ENCODE measurements at regions not wholly inside any gene's neighbourhood (a gene's known extent, or its start where the extent isn't known, plus 50 kb on each side); places are given as distances from the start of the nearest gene placed in this dataset.

DNA sequence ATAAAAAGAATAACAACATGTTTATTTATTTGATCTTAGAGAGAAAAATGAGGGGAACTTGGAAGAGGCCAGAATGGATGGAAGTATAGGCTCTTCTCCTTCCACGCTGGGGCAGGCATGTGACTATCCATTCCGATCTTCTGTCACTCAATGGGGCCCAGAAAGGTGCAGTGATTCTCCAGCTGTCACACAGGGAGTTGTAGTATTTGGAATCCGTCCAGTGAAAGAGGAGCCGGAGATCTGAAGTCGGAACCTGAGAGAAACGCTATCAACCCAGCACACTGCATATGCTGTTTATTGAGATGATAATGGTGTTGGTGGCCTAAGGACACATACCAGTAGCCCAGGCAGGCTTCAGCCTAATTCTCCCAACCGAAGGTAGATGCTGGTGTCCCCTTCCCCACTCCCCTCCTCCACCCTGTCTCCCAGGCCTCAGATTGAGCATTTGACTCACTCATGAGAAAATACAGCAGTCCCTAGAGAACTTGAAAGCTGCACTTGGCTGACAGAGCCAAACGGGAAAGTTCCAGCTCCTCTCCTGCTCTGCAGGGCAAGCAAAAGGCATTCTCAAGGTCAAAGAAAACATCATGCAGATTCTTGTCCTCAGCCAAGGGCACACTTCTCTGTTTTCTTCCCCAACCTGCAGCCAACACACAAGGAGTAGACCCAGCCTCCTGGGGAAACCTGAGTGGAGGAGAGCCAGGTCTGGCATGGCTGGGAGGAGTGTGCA, 100.4 kb downstream of the IRF2BPL start:
- in situ Hi-C loops (cut with HindIII; ENCODE audit: low sequenced_read_pairs): no loop called here

DNA sequence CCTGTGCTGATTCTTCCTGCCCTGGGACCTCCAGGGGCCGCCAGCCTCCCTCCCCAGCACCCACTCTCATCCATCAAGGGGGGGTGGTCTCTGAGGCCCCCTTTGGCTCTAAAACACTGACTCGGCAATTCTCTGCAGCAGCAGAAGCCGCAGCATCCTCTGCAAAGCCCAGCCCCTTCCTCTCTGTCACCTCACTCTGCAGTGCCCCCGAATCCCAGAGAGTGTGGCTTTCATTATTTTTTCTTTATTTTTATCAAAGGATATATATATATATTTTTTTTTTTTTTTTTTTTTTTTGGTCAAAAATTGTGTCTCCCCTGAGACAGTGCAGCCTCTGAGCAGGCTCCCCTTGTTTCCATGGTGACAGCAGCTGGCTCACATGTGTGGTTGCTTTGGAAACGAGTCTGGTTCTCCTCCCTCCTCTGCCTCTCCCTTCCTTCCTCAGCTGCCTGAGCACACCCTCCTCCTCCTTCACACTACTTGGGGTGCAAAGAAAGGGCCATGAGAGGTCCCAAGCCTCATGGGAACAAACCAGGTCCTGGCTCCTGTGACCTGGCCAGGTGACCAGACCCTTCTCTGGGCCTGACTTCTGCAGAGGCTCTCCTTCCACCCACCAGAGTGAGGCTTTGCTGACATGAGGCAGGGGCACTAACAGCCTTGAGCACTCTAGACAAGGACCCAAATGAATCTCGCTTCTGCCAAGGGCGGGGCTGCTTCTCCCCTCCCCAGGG, 100.5 kb downstream of the LRRC74A start:
- in situ Hi-C loops (cut with HindIII; ENCODE audit: low sequenced_read_pairs): no loop called here

DNA sequence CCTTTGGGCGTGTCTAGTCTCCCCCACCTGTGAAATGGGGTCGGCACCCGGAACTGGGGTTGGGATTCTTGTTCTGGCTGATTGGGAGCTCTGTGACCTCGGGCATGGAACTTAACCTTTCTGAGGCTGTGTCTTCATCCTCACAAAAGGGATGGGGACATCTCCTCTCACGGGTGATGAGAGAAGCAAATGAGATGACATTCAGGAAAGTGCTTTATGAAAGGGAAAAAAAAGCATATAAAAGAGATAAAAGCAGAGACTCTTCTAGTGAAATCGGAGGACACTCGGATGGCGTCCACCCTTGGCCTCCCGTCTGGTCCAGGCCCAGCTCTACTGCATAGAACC, 98.9 kb downstream of the LRRC74A start:
- in situ Hi-C loops (cut with HindIII; ENCODE audit: low sequenced_read_pairs): no loop called here

DNA sequence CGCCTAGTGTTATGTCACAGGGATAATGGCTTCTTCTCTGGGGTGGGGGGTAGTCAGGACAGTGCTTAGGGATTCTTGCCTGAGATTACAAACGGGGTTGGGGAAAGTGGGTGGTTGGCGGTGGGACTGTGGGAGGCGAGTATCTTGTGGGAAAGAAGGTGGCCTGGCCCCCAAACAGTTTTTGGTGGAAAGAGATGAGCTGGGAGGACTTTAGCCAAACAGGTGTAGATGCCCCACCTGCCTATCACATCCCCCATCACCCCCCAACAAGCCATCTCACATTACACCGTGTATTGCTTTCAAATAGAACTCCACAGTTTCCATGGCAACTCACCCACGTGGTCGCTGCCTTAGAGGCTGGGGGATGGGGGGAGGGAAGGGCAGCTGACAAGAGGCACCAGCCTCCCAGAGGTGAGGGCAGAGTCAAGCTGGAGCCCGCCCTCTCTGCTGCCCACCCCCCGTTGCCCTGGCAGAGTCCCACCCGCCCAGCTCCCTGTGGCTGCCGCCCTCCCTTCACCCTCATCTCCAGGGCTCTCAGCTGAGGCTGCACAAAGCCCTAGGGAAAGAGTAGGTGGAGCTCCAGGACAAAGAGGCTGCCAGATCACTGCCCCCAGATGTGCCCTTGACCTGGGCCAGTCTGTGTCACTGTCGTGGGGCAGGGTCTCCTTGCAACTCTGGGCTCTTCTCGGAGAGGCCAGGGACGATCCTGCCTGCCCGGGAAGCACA, 98.3 kb downstream of the LRRC74A start:
- in situ Hi-C loops (cut with HindIII; ENCODE audit: low sequenced_read_pairs): no loop called here

DNA sequence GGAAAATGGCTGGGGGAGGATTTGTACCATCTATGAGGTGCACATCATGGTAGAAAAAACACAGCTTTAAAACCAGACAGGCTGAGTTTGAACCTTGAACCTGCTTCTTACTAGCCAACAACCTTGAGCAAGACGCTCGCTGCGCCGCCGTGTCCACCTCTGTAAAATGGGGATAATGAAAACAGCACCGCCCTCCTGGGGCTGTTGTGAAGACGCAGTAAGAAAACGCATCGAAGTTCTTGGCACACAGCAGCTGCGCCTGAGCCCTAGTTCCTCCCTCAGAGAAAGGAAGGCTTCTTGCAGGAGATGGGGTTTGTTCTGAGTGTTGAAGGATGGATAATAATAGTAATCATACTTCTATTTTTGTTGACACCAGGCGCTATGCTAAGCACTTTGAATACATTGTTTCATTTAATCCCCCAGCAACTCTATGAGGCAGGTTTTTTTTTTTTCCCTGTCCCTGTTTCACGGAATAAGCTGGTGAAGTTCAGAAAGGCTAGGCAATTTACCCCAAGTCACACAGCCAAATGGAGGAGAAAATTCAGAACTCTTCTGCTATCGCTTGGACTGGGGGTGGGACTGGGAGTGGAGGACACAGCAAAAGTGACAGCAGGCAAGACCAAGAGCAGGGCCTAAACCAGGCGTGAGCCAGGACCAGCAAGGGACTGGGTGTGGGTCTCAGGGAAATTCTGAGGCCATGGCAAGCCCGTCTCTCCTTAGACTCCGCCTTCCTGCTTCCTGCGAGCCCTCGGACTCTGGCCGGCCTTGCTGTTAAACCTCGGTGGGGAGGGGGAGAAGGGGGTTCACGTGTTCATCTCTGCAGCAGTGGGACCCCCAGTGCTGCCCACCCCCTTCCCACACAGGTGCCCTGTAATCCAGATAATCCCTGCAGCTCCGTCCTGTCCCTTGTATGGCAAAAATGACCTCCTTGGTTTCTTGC, 97.5 kb downstream of the LRRC74A start:
- in situ Hi-C loops (cut with HindIII; ENCODE audit: low sequenced_read_pairs): no loop called here

DNA sequence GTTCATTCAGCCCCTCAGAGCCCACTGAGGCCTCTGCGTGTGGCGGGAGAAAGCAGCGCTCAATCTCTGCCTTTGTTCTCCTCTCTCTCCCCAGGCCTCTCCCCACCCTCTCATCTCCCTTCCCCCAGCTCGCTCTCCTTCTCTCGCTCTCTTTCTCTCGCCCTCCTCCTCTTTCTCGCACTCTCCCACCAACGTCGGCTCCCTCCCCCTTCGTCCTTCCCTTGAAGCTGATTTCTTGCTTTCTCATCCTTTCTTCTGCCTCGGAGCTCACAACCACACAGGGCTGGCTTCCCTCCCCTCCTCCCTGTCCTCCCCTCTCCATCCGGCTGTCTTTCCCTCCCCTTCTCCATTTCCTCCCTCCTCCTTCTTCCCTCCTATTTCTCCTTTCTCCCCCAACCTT, 96.4 kb downstream of the LRRC74A start:
- in situ Hi-C loops (cut with HindIII; ENCODE audit: low sequenced_read_pairs): no loop called here

DNA sequence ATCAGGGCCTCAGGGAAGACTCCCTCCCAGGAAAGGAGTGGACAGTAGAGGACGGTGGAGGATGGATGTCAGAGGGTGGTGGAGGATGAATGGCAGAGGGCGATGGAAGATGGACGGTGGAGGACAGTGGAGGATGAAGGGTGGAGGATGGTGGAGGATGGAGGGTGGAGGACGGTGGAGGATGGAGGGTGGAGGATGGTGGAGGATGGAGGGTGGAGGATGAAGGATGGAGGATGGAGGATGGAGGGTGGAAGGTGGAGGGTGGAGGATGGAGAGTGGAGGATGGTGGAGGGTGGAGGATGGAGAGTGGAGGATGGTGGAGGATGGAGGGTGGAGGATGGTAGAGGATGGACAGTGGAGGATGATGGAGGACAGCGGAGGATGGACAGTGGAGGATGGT, 95.9 kb downstream of the LRRC74A start:
- in situ Hi-C loops (cut with HindIII; ENCODE audit: low sequenced_read_pairs): no loop called here

DNA sequence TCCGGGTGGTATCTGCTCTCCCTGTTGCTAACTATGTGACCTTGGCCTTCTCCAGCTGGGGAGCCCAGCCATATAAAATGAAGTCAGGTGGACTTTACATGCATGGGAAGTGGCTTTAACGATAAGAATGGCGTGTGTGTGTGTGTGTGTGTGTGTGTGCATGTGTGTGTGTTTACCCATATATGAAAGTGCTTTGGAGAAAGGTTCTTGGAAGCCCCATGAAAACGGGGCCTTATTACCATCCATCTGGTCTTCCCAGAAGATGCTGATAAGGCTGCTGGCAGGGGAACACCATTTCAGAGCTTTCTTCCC, 94.8 kb downstream of the LRRC74A start:
- in situ Hi-C loops (cut with HindIII; ENCODE audit: low sequenced_read_pairs): no loop called here

DNA sequence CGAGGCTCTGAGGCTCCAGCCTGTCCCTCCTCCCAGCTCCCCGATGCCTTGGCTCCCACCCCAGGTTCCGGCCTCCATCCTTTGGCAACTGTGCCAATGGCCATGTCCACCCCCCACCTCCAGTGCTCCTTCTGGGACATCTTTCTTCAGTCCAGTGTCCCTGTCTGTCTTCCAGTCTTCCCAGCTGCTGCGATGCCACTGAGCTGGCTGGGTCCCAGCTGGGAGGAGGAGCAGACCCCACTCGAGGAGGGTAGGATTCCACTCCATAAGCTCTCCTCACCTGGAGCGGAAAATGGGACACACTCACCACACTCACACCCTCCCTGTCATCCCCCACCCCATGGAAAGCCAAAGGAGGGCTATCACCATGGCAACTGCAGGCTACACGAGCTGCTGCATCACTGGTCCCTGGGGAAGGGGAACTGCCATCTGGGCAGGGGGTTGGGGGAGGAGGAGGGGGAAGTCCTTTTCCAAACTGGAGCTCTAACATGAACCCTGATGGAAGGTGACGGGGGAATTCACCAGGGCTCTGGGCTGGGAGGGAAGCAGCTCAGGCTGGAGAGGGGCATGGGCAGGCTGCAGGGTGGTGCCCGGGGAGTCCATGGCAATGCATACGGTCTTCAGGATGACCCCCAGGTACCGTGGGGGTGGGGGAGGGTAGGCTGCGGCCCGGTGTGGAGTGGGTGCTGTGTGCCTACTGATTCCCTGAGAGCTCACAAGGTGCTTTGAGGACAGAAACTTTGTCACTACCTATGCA, 94.3 kb downstream of the LRRC74A start:
- in situ Hi-C loops (cut with HindIII; ENCODE audit: low sequenced_read_pairs): no loop called here

DNA sequence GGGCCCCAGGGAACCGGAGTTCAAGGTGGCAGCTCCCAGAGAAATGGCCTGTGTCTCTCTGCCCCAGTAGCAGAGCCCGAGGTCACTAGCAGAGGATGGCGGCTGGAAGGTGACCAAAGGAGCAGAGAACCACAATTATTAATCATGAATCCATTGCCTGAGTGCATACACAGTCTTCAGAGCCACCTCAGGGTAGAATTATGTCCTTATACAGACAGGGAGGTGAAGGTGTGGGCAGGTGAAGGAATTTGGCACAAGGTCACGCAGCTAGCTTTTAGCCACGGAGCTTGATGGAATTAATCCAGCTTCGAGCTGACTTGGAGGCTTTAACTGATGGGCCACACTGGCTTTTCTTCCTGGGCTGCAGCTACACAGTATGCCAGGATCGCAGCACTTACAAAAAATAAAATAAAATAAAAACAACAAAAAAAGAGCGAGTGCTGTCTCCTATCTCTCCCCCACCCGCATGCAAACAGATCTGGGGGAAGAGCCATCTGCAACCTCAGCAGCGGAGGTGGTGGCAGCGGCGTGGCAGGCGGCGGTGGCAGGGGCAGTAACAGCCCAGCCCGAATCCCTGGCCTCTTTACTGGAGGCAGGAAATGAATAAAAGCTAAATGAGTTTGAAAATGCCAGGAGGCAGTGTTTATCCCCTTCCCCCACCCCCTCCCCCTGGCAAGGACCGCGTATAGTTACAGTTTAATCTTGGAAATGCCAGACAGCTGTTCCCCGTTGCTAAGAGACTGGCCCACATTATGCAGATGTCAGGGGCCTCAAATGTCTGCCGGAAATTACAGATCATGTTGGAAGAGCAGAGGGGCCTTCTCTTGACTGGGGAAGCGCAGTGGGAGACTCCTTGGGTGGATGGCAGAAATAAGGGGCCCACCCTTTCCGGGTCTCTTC, 93.5 kb downstream of the LRRC74A start:
- in situ Hi-C loops (cut with HindIII; ENCODE audit: low sequenced_read_pairs): no loop called here

Measured in DLD1 (cell line).